NOMO-1 treated with dmso at 0.1 percent for 144 hours (cell line): ENCODE measurements at regions not wholly inside any gene's neighbourhood (a gene's known extent, or its start where the extent isn't known, plus 50 kb on each side); places are given as distances from the start of the nearest gene placed in this dataset.
"Not testable (repeated sequence)": the region's sequence is repeated elsewhere in the genome, so short reads cannot be mapped to it uniquely, and the experiment has no call there.

Experiments used
- DNase-seq: peaks from one replicate; lab custom pipeline; 2025; ENCODE audit not compliant: unreplicated experiment; lab: John Stamatoyannopoulos, UW

- no peak for DNase-seq
Measured at GRCh38 chr2:237195396-237196120, 109.9 kb downstream of the COPS8 start.

- no peak for DNase-seq
Measured at GRCh38 chr2:237196409-237196808, 110.7 kb downstream of the COPS8 start.

DNA sequence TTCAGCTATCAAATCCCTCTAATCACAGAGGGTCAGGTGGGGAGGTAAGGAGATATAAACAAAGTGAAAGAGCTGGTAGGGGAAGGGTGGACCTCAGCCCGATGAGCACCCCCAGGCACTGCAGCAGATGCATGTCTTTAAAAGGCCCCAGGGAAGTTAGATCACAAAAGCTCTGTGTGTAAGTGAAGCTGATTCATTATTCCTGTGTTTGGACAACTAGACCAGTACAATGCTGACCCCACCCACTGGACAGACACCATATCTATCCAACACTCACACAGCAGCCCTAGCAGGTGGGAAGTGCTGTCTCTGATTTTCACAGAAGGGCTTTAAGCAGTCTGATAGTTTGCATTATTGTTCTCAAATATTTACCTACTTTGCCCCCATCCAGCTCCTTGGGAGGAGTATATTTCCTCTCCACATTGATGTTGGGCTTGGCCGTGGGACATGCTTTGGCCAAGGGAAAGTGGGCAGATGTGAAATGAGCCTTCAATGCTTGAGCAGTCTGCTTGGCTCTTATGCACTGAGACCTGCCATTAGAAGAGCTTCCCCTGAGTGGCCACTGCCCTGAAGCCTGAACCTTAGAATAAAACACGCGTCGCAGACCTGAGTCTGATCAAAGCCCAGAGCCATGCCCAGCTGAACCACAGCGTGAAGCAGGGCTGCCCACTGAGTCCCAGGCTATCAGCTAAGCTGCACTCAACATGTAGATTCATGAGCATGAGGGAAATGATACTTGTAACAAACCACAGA is 111.4 kb downstream of the COPS8 start:
- no peak for DNase-seq

DNA sequence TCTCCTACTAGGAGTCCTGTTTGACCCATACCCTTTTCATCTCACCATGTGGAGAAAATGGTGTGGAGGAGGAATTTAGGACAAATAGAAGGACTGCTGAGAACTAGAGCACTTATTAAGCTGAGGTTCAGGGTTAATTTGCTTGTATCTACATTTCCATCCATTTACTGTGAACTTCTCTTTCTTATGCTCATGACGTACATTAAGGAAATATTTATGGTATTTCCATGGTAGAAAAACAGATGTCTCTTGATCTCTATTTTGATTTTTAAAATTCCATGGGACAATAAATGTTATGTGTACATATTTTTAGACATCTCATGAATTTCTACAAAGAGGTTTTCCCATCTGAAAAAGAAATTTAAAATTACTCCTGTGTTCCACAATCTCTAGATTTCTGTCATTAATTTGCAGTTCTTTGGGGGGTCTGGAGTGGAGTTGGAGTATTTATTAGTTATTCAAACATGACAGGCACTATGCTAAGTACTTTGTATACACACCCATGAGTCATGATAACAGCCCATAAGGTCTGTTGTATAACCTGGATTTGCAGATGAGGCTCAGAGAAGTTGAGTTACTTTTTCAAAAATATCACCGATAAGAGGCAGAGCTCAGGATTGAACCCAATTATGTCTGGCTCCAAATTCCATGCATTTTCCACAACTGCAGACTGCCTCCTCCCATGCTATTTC is 112.6 kb downstream of the COPS8 start:
- no peak for DNase-seq

GRCh38 chr2:237199082-237199481 is 113.4 kb downstream of the COPS8 start:
- no peak for DNase-seq

GRCh38 chr2:237199577-237199976 is 113.9 kb downstream of the COPS8 start:
- no peak for DNase-seq

GRCh38 chr2:237200462-237200861 is 114.8 kb downstream of the COPS8 start:
- DNase-seq, result no peak

DNA sequence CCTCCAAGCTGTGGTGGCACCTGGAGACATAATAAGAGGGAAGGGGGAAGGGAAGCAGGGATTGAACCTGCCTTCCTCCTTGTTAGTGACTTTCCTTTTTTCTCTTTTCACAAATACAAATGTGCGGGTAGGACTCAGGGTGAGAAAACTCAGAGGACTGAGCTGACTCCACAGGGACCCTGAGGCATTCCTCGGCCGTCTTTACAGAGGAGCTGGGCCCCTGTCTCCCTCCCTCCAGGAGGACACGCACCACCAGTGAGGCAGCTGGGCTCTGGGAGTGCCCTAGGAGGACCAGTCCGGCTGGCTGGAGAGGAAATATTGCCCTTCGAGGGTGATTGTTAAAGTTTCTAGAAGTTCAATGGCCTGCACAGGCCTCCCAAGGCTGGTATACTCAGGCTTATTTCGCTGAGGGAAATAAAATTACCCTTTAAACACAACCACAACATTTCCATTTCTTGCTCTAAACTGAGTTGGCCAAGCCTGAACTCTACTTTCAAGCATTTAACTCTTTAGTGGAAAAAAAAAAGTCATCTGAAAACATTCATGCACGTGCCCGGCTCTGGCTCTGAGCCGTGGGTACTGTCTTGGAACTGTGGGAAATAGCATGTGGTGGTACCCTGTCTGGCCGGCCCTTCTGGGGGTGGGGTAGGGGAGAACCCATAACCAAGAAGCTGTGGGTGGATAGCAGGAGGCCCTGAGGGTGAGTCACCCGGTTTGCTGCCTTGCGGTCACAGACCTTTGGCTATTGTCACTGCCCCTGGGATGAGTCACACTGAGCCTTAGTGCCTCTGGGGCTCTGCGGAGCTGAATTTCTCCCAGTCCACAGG is 116.0 kb downstream of the COPS8 start:
- DNase-seq, result peak; percentile 77

- no peak for DNase-seq
Measured at GRCh38 chr2:237202288-237203030, 116.8 kb downstream of the COPS8 start.

GRCh38 chr2:237205043-237205541 is 119.4 kb downstream of the COPS8 start:
- no peak for DNase-seq

DNA sequence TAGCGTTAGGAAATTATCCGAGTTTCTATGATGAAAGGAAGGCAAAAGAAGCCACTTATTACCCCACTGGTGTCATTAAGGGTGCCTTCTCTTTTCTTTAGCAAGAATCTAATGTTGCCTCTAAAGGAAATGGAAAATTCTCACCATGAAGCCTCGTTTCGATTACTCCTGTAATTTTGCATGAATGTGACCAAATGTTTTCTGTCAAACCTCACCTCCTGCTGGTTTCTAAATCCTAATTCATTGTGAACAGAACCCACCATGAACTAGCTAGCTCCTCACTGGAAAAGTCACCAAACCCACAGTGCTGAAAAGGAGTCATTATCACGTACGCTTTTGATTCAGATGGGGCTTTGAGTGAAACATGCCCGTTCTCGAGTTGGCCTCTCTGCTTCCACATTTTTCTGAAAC is 119.9 kb downstream of the COPS8 start:
- DNase-seq, result no peak

DNA sequence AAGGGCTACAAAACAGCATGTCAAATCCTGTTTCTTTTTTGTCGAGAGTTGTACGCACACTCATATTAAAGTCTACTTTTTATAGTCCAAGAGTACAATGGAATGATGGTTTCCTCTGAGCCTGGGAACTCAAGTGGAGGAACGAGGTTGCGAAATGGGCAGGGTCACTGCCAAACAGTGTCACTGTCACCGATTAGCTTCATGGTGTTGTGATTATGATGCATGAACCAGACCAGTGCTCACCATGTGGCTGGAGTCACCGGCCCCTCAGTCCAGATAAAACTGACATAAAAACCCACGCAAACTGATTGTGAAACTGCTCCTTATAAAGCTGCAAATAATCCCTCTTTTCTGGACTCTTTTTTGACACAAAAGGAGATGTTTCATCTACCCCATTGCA is 122.0 kb downstream of the COPS8 start:
- DNase-seq, result no peak

DNA sequence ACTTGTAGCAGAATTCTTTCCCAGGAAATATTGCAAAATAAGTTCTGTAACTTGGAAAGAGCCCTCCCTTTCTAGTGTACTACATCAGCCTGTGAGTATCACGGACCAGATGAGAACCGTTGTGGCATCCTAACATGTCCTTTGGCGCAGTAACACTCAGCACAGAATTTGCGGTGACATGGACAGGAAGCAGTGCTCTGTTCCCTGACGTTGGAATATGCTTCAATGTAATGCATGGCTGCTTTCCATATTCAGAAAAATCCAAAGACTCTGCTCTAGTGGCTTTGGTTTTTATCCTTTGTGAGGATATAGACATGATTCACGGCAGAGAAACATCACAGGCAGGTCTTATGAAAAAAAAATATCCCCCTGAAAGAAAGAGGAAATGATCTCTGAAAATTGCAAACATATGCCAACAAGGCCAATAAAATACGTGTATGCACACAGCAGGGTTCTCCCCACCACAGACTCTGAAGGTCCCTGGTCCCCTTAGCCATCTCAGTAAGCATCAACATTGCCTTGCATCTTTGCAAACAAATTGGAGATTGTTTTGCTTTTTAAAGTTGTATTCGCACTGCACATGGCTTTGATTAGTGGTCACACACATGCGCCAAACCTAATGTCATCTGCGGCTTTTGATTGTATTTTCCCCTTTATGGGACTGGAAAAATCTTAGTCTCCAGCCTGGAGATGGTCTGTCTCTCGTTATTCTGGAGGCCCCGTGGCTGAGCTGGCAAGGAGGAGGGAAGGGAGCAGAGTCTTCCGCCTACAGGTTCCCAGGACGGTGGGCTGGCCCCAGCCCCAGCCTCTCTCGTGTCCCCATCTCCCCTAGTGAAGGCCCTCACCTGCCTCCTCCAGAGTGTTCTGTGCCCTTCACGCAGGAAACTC is 122.9 kb downstream of the COPS8 start:
- peak; percentile 64 for DNase-seq

DNA sequence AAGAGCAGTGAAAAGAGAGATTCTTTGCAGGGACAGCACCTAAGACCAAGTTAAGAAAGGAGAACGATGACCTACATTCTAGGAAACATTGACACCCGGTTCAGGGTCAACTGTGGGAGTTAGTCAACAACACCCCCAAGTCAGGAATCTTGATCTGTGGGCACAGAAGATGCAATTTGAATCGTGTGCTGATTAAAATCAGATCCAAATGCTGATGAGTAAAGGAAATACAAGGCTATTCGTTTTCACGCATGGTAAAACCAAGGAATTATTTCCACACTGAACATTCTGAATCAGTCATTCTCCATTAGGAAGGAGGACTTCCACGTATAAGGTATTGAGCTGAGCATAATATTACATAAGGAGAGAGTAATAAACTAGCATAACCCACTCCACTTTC is 124.2 kb downstream of the COPS8 start:
- DNase-seq, result no peak

DNA sequence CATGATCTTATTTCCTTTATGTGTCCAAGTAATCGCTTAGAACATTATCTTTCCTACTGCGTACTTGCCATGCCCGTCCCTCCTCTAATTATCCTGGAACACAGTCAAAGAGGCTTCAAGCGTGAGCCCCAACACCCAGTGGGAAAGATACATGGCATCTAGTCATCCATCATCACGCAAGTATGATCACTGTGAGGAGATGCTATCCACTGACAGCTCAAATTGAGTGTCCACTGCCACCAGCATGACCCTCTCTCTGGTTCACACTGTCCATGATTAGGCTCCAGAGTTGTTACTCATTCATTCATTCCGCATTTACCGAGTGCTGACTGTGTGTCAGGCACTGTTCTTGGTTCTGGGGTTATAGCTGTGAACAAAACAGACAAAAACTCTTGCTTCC is 124.6 kb downstream of the COPS8 start:
- no peak for DNase-seq

DNA sequence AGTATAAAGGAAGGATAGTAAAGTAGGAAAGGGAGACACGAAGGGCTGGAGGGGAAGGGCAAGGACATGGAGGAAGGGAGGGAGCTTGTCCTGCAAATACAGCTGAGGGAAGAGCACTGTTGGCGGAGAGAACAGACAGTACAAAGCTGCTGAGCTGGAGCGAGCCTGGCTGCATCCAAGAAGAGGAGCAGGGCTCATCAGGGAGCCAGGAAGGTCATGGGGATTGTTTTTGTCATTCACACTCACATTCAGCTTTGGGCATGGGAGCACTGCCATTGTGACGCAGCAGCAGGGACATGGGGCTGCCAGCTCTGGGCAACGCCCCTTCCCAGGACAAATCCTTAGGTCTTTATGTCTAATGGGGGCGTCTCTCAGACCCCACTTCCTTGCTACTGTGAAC is 125.1 kb downstream of the COPS8 start:
- DNase-seq, result no peak

DNA sequence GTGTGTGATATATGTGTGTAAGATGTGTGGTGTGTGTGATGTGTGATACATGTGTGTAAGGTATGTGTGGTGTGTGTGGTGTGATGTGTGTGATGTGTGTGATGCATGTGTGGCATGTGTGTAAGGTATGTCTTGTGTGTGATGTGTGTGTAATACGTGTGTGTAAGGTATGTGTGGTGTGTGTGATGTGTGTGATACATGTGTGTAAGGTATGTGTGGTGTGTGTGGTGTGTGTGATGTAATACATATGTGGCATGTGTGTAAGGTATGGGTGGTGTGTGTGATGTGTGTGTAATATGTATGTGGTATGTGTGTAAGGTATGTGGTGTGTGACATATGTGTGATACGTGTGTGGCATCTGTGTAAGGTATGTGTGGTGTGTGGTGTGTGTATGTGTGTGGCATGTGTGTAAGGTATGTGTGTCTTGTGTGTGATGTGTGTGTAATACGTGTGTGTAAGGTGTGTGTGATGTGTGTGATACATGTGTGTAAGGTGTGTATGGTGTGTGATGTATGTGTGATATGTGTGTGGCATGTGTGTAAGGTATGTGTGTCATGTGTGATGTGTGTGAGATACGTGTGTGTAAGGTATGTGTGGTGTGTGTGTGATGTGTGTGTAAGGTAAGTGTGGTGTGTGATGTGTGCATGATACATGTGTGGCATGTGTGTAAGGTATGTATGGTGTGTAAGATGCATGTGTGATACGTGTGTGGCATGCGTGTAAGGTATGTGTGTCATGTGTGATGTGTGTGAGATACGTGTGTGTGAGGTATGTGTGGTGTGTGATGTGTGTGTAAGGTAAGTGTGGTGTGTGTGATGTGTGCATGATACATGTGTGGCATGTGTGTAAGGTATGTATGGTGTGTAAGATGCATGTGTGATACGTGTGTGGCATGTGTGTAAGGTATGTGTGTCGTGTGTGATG is 126.9 kb downstream of the COPS8 start:
- not testable (repeated sequence) for DNase-seq

DNA sequence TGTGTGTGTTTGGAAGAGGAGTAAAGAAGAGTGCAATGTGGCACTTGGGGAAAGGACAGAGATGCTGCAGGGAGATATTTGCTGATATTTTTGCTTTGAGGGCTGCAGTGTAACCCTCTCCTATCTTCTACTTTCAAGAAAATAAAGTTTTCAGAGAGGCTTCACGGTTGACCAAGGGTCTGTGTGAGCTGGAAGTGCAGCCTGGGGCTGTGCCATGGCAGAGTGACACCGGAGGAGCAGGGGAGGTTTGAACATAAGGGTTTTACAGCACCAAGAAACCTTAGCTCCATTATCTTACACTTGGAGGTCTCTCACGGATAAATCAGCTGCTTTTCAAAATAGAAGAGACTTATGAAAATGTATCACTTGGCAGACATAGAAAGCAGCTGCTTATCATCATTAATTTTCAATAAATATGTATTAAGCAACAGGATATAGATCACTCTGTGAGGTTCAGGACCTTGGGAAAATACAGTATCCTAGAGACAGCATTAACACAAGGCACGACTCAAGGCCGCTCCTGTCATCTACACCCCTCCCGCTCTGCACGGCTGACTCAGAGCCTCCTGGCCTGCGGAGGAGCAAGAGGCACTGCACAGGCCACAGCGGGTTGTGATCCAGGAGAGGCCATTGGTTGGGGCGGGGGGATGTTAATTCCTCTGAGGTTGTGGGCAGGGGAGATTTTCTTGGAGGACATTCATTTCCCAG is 127.8 kb downstream of the COPS8 start:
- DNase-seq, result no peak
